GM19025 (cell line): ENCODE measurements at regions not wholly inside any gene's neighbourhood (a gene's known extent, or its start where the extent isn't known, plus 50 kb on each side); places are given as distances from the start of the nearest gene placed in this dataset.

ENCODE experiments used
- ATAC-seq: cut with Tn5 transposase; IDR thresholded peaks from one replicate; pipeline ENCODE4 v1.9.1; 2021; ENCODE audit warnings: mild to moderate bottlenecking, low read depth, moderate library complexity; ENCODE audit not compliant: unreplicated experiment

DNA sequence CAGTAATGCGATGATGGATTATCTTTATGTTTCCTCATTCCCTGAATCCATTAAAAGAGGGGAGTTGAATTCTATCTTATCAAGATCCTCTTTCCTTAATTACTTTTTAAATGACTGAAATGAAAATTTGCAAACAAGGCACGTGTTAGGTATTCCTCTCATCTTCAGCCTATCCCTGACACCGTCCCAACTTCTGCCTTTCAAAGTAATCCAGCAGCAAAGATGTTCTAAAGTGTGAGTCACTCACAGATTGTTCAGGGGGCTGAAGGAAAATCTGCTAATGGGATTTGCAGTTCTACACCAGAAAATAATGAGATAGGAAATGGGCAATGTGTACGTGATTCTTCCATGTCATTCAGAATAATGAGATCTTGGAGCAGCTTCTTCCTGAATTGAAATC lies 403.0 kb downstream of the ARHGEF28 start:
- no peak for ATAC-seq

DNA sequence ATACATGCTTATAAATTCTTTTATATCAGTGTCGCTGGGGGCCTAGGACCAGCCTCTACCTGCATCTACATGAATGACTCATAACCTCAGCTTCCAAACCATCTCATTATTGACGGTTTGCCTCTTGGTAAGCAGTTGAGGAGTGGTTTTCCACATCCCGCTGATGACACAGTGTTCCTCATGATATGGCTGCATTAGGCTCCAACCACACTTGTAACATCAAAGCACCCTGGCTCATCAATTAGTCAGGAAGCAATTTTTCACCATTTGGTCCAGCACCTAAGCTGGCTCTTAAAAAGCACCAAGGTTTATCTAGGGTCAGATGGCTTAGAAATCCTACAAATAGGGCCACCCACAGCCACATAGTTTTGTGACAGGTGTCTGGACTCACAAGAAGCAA lies 402.4 kb downstream of the ARHGEF28 start:
- no peak for ATAC-seq

- no peak for ATAC-seq
Measured at GRCh38 chr5:74027732-74028338, 401.8 kb downstream of the ARHGEF28 start.

GRCh38 chr5:74026310-74026709 lies 400.3 kb downstream of the ARHGEF28 start:
- ATAC-seq, result no peak

DNA sequence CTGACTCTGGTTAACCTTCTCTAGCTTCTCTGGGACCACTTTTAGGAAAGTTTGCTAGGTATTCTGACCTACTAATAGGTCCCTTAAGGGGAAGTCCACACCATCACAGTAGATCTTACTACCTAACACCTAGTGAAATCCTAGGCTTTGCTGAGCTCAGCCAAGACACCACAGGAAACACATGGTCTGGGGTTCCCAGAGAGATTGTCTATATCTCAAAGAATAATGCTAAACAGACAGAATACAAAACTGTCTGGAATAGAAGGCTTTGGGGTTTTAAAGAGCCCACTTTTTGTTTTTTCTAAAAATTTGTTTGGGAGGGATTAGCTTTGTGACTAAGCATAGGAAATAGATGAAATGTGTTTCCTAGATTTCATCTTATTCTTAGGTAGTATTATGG lies 395.1 kb downstream of the ARHGEF28 start:
- no peak for ATAC-seq

- ATAC-seq, result no peak
Measured at GRCh38 chr5:74020503-74020902, 394.5 kb downstream of the ARHGEF28 start.

- no peak for ATAC-seq
Measured at GRCh38 chr5:74019923-74020322, 393.9 kb downstream of the ARHGEF28 start.

GRCh38 chr5:74017786-74018211 lies 391.8 kb downstream of the ARHGEF28 start:
- ATAC-seq, result no peak

DNA sequence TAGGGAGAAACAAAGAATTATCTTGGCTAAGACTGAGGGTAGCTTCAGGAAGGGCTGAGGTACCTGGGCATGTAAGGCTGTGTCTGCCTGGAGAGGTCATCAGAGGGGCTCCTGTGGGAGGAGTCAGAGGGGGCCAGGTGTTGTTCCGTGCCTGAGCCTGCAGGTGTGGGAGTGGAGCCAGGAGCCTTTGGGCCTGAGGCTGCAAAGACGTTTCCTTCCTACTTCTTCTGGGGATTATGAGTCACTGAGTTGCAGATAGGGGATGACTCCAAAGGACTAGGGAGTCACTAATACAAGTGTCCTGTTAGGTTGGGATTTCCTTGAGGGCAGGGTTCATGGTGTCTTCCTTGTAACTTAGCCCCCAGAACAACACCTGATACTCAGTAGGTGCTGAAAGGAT lies 391.1 kb downstream of the ARHGEF28 start:
- ATAC-seq, result no peak

DNA sequence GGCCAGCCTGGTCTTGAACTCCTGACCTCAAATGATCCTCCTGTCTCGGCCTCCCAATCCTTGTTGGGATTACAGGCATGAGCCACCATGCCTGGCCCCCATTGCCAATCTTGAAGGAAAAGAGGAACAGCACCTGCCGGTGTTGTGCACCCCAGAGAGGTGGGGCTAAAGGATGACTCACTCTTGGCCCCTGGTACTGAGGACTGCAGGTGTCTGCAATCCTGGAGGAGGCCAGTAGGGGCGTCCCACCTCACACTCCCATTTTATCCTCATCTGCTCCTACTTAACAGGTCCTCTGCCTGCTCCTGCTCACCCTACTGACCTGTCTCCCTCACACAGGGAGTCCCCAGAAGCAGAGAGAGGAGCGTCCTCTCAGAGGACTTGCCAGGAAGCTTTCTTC lies 390.4 kb downstream of the ARHGEF28 start:
- no peak for ATAC-seq

- ATAC-seq, result no peak
Measured at GRCh38 chr5:74015716-74016115, 389.7 kb downstream of the ARHGEF28 start.

DNA sequence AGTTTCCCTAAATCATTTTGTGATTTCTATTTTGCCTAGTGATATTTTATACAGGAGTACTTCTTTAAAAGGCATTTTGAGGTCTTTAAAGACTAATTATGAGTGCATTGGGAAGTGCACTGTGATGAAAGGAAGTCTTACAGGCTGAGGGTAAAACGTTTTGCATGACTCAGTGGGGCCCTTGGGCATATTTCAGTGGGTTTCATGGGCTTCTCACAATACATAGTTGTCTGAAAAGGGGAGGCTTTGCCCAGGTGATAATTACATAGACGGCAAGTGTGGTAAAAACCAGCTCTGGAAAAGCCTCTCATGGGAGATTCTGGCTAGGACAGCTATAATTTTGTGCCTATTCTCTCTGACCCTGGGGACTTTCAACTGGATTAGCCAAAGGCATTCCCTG lies 387.2 kb downstream of the ARHGEF28 start:
- ATAC-seq, result no peak

DNA sequence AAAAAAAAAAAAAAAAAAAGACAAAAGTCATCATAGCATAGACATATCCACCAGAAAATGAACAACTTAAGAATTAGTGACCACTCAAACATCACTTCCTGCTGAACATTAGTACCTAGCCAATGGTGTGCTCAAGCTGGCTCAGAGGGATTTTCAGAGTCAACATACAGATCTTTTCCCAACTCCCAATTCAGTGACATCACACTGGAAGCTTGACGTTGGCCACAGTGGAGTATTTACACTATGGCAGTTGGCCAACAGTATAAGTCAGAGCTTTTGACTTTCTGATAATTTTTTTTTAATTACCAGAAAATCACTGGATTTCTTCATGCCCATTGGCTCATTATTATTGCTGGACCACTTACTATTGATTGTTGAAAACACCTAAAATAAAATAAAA lies 383.5 kb downstream of the ARHGEF28 start:
- no peak for ATAC-seq

- no peak for ATAC-seq
Measured at GRCh38 chr5:74007193-74007592, 381.2 kb downstream of the ARHGEF28 start.

DNA sequence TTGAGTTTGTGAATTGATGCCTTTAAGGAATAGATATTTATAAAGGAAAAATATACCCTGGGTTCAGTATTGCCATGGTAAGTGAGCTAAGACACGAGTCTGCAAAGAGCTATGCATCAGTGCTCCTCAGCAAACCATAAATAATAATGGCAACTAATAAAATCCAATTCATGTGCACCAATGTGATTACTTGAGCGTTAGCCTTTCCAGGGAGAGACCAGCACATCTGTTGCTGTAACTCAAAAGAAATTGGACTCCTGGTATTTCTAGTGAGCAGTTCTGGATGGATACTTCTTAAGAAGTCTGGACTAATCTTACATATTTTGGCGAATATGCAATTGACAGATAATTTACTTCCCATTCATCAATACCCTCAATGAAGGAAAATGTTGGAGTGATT lies 373.3 kb downstream of the ARHGEF28 start:
- no peak for ATAC-seq

GRCh38 chr5:73998489-73998888 lies 372.5 kb downstream of the ARHGEF28 start:
- ATAC-seq, result no peak

DNA sequence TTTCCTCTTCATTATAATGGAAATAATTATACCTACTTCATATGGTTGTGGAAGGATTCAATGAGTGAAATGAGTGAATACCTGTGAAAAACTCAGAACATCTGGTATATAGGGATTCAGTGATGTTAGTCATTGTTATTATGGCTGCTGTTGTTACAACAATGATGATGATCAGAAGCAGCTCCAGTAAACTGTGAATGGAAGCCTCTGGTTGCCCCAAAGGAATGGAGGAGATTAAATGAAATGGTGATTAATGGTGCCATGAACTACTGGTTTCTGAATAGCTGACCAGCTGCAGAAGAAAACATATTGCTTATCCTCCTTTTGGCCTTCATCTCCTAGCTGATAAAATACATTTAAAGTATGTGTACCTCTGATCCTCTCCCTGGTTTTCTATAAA lies 372.0 kb downstream of the ARHGEF28 start:
- ATAC-seq, result no peak

DNA sequence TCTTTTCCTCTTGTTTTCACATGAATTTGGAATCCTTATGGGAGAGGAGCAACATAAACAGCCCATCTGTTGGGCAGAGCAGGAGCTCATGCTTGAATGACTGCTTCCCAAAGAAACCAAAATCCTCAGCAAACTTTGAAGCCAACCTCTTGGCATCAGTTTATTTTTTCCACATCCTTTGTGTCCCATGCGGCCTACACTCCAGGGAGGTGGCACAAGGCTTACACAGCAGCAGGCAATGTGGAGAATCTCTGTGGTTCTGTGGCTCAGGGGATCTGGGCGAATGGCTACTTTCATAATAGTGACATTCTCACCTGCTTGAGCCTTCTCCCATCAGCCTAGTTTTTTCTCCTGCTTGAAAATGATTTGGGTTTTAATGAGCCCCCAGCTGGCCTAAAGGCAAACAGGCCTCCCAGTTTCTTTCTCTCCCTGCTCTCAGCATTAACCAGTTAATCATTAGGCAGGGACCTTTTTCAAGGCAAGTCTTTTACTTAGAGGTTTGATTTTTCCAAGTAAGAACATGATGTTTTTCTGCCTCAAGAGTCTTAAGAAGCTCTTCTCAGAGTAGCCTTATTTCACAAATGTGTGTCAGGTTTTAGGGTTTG lies 370.3 kb downstream of the ARHGEF28 start:
- ATAC-seq, result no peak

- no peak for ATAC-seq
Measured at GRCh38 chr5:73994963-73995362, 369.0 kb downstream of the ARHGEF28 start.
